Neuronal stem cell (in vitro differentiated cells): ENCODE measurements at regions not wholly inside any gene's neighbourhood (a gene's known extent, or its start where the extent isn't known, plus 50 kb on each side); places are given as distances from the start of the nearest gene placed in this dataset.

Experiments
- DNase-seq: peaks from one replicate; pipeline ENCODE4 v3.0.0-alpha.2; 2013; ENCODE audit warnings: low spot score
- H2AFZ ChIP-seq: one replicate; pipeline ENCODE4 v1.6.1; 2013; ENCODE audit warnings: mild to moderate bottlenecking, low read length, inconsistent platforms
- H2AK5ac ChIP-seq: 2 replicates; pipeline ENCODE4 v1.6.1; 2013; ENCODE audit warnings: low read depth, mild to moderate bottlenecking, inconsistent platforms, low read length, moderate library complexity, mixed read lengths
- H2BK120ac ChIP-seq: 2 replicates; pipeline ENCODE4 v1.6.1; 2013; ENCODE audit warnings: low read depth, mild to moderate bottlenecking, inconsistent platforms, low read length, moderate library complexity, mixed read lengths
- H2BK12ac ChIP-seq: one replicate; pipeline ENCODE4 v1.6.1; 2013; ENCODE audit warnings: low read length, inconsistent platforms
- H2BK15ac ChIP-seq: 2 replicates; pipeline ENCODE4 v1.6.1; 2013; ENCODE audit warnings: mild to moderate bottlenecking, low read length, inconsistent platforms, mixed read lengths
- H2BK5ac ChIP-seq: one replicate; pipeline ENCODE4 v1.6.1; 2013; ENCODE audit warnings: inconsistent platforms, mild to moderate bottlenecking, low read length, moderate library complexity
- H3K14ac ChIP-seq: one replicate; pipeline ENCODE4 v1.6.1; 2013; ENCODE audit warnings: low read length, inconsistent platforms
- H3K18ac ChIP-seq: 2 replicates; pipeline ENCODE4 v1.6.1; 2013; ENCODE audit warnings: low read length, inconsistent platforms
- H3K23ac ChIP-seq: 2 replicates; pipeline ENCODE4 v1.6.1; 2013; ENCODE audit warnings: low read depth, mild to moderate bottlenecking, mixed read lengths, low read length, inconsistent platforms; ENCODE audit not compliant: poor library complexity
- H3K27ac ChIP-seq: replicated peaks from 3 replicates; pipeline ENCODE4 v1.5.1; 2013; ENCODE audit warnings: low read length, inconsistent platforms
- H3K27me3 ChIP-seq, 3 experiments: 2 replicates each; pipeline ENCODE4 v1.6.1; 2013; ENCODE audit warnings: low read length in 3 of 3, mild to moderate bottlenecking in 2 of 3, inconsistent platforms in 1 of 3, low read depth in 1 of 3, mixed read lengths in 1 of 3, moderate library complexity in 1 of 3; ENCODE audit not compliant: control insufficient read depth in 3 of 3, insufficient read depth in 3 of 3
- H3K36me3 ChIP-seq, 2 donors: replicated peaks in 1 of 2; 2 replicates each; pipeline ENCODE4 v1.6.1; 2013; ENCODE audit warnings: low read length in 2 of 2; ENCODE audit not compliant: control insufficient read depth in 2 of 2, insufficient read depth in 2 of 2
- H3K4ac ChIP-seq: 2 replicates; pipeline ENCODE4 v1.6.1; 2013; ENCODE audit warnings: inconsistent platforms, mild to moderate bottlenecking, low read length, moderate library complexity
- H3K4me1 ChIP-seq, 2 donors: 1 replicate in 1 of 2; 2 replicates in 1 of 2; pipeline ENCODE4 v1.6.1; 2013; ENCODE audit warnings: low read length in 2 of 2, low read depth in 1 of 2; ENCODE audit not compliant: control insufficient read depth in 2 of 2, insufficient read depth in 1 of 2
- H3K4me2 ChIP-seq: one replicate; pipeline ENCODE4 v1.6.1; 2013; ENCODE audit warnings: mild to moderate bottlenecking, low read length, inconsistent platforms; ENCODE audit not compliant: insufficient read depth, poor library complexity, severe bottlenecking
- H3K4me3 ChIP-seq, 2 donors: 2 replicates each; pipeline ENCODE4 v1.5.1; 2013; ENCODE audit warnings: low read length in 2 of 2, mild to moderate bottlenecking in 2 of 2, inconsistent platforms in 1 of 2, moderate library complexity in 1 of 2
- H3K79me1 ChIP-seq: one replicate; pipeline ENCODE4 v1.6.1; 2013; ENCODE audit warnings: low read depth, mild to moderate bottlenecking, inconsistent platforms, low read length, moderate library complexity
- H3K9ac ChIP-seq: one replicate; pipeline ENCODE4 v1.6.1; 2013; ENCODE audit warnings: mild to moderate bottlenecking, low read depth, low read length, inconsistent platforms; ENCODE audit not compliant: poor library complexity
- H3K9me3 ChIP-seq, 2 donors: replicated peaks in 1 of 2; 2 replicates each; pipeline versions ENCODE3 to v1.6.1; 2013; ENCODE audit warnings: low read length in 2 of 2, mild to moderate bottlenecking in 2 of 2, inconsistent platforms in 1 of 2, low read depth in 1 of 2, mixed read lengths in 1 of 2, moderate library complexity in 1 of 2; ENCODE audit not compliant: control insufficient read depth in 2 of 2, insufficient read depth in 1 of 2
- H4K8ac ChIP-seq: one replicate; pipeline ENCODE4 v1.6.1; 2013; ENCODE audit warnings: low read depth, mild to moderate bottlenecking, inconsistent platforms, low read length, moderate library complexity
- H4K91ac ChIP-seq: one replicate; pipeline ENCODE4 v1.6.1; 2013; ENCODE audit warnings: low read length, low read depth, mild to moderate bottlenecking, inconsistent platforms; ENCODE audit not compliant: poor library complexity
- WGBS, 2 donors: extraction: QIAGEN DNeasy Blood & Tissue Kit; methylation state at CpG; one replicate each; pipeline ENCODE4 v1.1.7; 2013; ENCODE audit warnings: missing lambda C conversion rate in 2 of 2, mixed read lengths in 1 of 2; ENCODE audit not compliant: insufficient read length in 2 of 2, insufficient replicate concordance in 1 of 2; ENCODE audit errors: extremely low coverage in 2 of 2; 5-methylcytosine and 5-hydroxymethylcytosine counted together

GRCh38 chr13:97134364-97135095 lies 87.6 kb upstream of the MBNL2 start:
- no peak overlapping the region for H3K23ac ChIP-seq
- no peaks in the 10 kb centered on the region for H3K79me1 ChIP-seq
- no peak overlapping the region for H4K91ac ChIP-seq
- no peak overlapping the region for H2AFZ ChIP-seq
- no peak overlapping the region for H2AK5ac ChIP-seq
- H2BK12ac ChIP-seq, result no peak overlapping the region
- H3K4ac ChIP-seq, result no peak overlapping the region
- H3K9me3 ChIP-seq, result no peaks in the 10 kb centered on the region
- peaks cover 0 to 5% of the 10 kb centered on the region in 2 donors for H3K4me1 ChIP-seq
- no peak overlapping the region for H3K18ac ChIP-seq
- H3K27me3 ChIP-seq, result peaks cover 0 to 4% (median 0%) of the 10 kb centered on the region in 3 experiments
- no peak overlapping the region for H3K4me3 ChIP-seq
- no peak overlapping the region for H3K14ac ChIP-seq
- no CpG with 5 or more reads among the region's 11 CpGs for WGBS, 2 donors
- H2BK120ac ChIP-seq, result no peak overlapping the region
- H2BK15ac ChIP-seq, result no peak overlapping the region
- no peak overlapping the region for H2BK5ac ChIP-seq
- DNase-seq, result no peak
- H3K4me2 ChIP-seq, result no peak overlapping the region
- no peak overlapping the region for H3K9ac ChIP-seq
- H3K27ac ChIP-seq, result no peak overlapping the region
- H3K36me3 ChIP-seq, result no peaks in the 10 kb centered on the region
- no peak overlapping the region for H4K8ac ChIP-seq

- H3K4me2 ChIP-seq, result no peak overlapping the region
- no peak overlapping the region for H2BK120ac ChIP-seq
- no CpG with 5 or more reads among the region's 4 CpGs for WGBS, 2 donors
- H2BK5ac ChIP-seq, result no peak overlapping the region
- no peak overlapping the region for H2BK12ac ChIP-seq
- no peak overlapping the region for H4K8ac ChIP-seq
- peaks cover 0 to 8% of the 10 kb centered on the region in 2 donors for H3K4me1 ChIP-seq
- no peak overlapping the region for H3K27ac ChIP-seq
- H3K18ac ChIP-seq, result no peak overlapping the region
- H3K36me3 ChIP-seq, result no peaks in the 10 kb centered on the region
- H2BK15ac ChIP-seq, result no peak overlapping the region
- H2AK5ac ChIP-seq, result no peak overlapping the region
- H3K27me3 ChIP-seq, result peaks cover 0 to 14% (median 0%) of the 10 kb centered on the region in 3 experiments
- H3K14ac ChIP-seq, result no peak overlapping the region
- no peaks in the 10 kb centered on the region for H3K9me3 ChIP-seq
- no peak overlapping the region for H3K4me3 ChIP-seq
- H2AFZ ChIP-seq, result no peak overlapping the region
- H3K4ac ChIP-seq, result no peak overlapping the region
- H4K91ac ChIP-seq, result no peak overlapping the region
- H3K23ac ChIP-seq, result no peak overlapping the region
- no peaks in the 10 kb centered on the region for H3K79me1 ChIP-seq
- H3K9ac ChIP-seq, result no peak overlapping the region
- no peak for DNase-seq
Measured at GRCh38 chr13:97135883-97136282, 86.2 kb upstream of the MBNL2 start.

GRCh38 chr13:97136418-97136817 lies 85.7 kb upstream of the MBNL2 start:
- no peak overlapping the region for H2BK5ac ChIP-seq
- peaks cover 0 to 12% (median 0%) of the 10 kb centered on the region in 3 experiments for H3K27me3 ChIP-seq
- H3K36me3 ChIP-seq, result no peaks in the 10 kb centered on the region
- H3K18ac ChIP-seq, result no peak overlapping the region
- H2AK5ac ChIP-seq, result no peak overlapping the region
- H2BK12ac ChIP-seq, result no peak overlapping the region
- no peak overlapping the region for H3K14ac ChIP-seq
- H3K9me3 ChIP-seq, result no peaks in the 10 kb centered on the region
- H3K4ac ChIP-seq, result no peak overlapping the region
- H3K27ac ChIP-seq, result no peak overlapping the region
- no peak overlapping the region for H3K4me3 ChIP-seq
- H4K91ac ChIP-seq, result no peak overlapping the region
- H2BK120ac ChIP-seq, result no peak overlapping the region
- no peak overlapping the region for H4K8ac ChIP-seq
- no peak overlapping the region for H2BK15ac ChIP-seq
- H3K9ac ChIP-seq, result peak overlapping the region; percentile 30
- H2AFZ ChIP-seq, result no peak overlapping the region
- H3K4me1 ChIP-seq, result peaks cover 0 to 10% of the 10 kb centered on the region in 2 donors
- no peak for DNase-seq
- no peaks in the 10 kb centered on the region for H3K79me1 ChIP-seq
- WGBS, 2 donors, result no CpG with 5 or more reads among the region's 3 CpGs
- no peak overlapping the region for H3K4me2 ChIP-seq
- no peak overlapping the region for H3K23ac ChIP-seq

GRCh38 chr13:97139691-97140090 lies 82.4 kb upstream of the MBNL2 start:
- H3K36me3 ChIP-seq, result no peaks in the 10 kb centered on the region
- H3K27ac ChIP-seq, result no peak overlapping the region
- no peaks in the 10 kb centered on the region for H3K79me1 ChIP-seq
- no peak overlapping the region for H3K4me3 ChIP-seq
- H3K9ac ChIP-seq, result no peak overlapping the region
- no peak overlapping the region for H2AK5ac ChIP-seq
- no peak for DNase-seq
- H2BK5ac ChIP-seq, result no peak overlapping the region
- H3K9me3 ChIP-seq, result no peaks in the 10 kb centered on the region
- no peak overlapping the region for H2BK15ac ChIP-seq
- H2BK120ac ChIP-seq, result no peak overlapping the region
- no peak overlapping the region for H3K14ac ChIP-seq
- no CpG with 5 or more reads among the region's 3 CpGs for WGBS, 2 donors
- no peak overlapping the region for H4K8ac ChIP-seq
- H4K91ac ChIP-seq, result no peak overlapping the region
- peak overlapping the region; percentile 34 for H3K18ac ChIP-seq
- no peak overlapping the region for H3K4me2 ChIP-seq
- no peak overlapping the region for H2BK12ac ChIP-seq
- no peak overlapping the region for H3K4ac ChIP-seq
- H3K4me1 ChIP-seq, result peaks cover 0 to 8% of the 10 kb centered on the region in 2 donors
- H2AFZ ChIP-seq, result no peak overlapping the region
- no peak overlapping the region for H3K23ac ChIP-seq
- peaks cover 0 to 9% (median 0%) of the 10 kb centered on the region in 3 experiments for H3K27me3 ChIP-seq
